ENCODE measurements at regions not wholly inside any gene's neighbourhood (a gene's known extent, or its start where the extent isn't known, plus 50 kb on each side); places are given as distances from the start of the nearest gene placed in this dataset.

DNA sequence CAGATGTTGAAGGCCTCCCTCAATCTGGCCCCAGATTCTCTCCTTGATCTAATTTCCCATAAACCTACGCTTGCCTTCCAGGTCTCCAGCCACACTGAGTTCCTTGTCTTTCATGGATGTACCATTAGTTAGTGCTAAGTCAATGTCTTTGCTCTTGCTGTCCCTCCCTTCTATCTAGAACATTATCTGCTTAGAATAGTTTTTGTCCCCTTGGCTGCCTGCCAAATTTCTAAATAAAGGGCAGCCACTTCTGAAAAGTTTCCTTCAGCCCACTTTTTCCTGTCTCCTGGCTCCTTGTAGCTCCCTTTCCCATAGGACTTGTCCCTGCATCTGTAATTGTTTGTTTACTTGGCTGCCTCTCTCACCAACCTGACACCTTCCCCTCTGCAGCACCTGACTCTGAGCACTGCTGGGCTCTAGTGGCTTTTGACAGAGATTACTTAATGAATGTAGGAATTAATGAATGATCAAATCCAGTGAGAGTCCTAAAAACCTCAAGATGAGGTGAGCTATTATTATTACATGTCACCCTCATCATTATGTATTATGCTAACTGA lies 58.3 kb downstream of the CXCL12 start:
- no peak for DNase-seq

DNA sequence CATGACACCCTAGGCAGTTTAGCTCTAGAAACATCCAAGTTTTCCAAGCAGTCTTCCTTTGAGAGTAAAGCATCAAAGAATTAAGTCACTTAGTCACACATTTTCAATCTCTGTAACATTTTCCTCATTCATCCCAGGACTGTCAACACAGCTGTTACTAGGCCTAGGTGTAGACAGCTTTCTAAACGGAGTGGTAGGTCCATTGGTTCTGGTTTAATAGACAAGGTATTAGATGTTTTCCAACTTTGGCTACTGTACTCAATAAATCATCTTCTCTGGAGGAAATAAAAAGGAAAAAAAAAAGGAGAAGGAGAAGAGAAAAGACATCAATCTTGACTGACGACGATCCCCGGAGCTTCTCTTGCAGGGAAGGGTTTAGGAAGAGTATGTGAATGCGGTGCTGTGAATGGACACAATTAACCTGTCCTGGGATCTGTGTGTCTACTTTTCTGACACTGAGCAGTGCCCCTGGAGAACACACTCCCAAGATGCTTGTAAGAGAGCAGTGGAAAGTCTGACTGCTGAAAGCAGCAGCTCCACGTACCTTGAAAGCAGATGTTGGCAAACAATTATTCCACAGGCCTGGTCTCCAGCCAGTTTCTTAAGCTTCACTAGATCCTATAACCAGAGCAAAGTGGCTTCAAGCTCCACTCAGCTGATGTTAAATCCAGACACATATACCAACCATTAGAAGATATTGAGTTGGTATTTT lies 59.1 kb downstream of the CXCL12 start:
- no peak for DNase-seq

DNA sequence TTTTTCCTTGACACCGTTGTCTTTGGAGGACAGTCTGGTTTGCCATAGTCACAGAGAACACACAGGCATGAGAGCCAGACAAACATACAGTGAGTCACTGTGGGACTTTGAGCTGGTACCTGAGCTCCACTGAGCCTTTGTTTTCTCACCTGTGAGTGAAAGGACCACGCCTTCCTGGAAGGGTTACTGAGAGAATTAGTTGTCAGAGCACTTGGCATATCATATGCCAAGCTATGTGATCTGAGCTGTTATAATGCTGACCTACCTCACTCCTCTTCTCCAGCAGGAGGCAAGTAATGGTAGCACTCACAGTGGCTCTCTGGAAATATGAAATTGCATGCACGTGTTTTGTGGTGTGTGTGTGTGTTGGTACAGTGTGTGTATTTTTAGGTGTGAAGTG lies 59.7 kb downstream of the CXCL12 start:
- DNase-seq = no peak

DNA sequence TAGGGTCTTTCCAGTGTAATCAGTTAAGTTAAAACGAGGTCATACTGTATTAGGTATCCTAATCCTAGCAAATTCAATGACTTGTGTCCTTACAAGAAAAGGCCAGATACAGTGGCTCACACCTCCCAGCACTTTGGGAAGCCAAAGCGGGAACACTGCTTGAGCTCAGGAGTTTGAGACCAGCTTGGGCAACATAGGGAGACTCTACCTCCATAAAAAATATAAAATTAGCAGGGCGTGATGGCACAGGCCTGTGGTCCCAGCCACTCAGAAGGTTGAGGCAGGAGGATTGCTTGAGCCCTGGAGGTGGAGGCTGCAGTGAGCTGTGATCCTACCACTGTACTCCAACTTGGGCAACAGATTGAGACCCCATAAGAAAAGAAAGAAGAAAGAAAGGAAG lies 61.1 kb downstream of the CXCL12 start:
- DNase-seq = no peak

DNA sequence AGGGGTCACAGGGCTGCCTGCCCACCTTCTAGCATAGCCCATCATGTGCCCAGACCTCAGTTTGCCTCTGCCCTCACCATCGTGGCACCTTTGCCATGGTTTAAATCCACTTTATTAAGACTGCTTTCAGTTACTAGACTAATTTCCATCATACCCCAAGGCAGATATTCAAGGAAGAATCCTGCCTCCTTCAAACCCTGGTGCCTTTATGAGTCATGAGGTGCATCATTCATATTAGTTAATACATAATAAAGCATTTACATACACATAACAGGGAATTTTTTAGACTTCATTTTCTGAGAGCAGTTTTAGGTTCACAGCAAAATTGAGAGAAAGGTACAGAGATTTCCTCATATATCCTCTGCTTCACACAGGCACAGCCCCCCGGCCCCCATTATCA lies 62.8 kb downstream of the CXCL12 start:
- DNase-seq = no peak

DNA sequence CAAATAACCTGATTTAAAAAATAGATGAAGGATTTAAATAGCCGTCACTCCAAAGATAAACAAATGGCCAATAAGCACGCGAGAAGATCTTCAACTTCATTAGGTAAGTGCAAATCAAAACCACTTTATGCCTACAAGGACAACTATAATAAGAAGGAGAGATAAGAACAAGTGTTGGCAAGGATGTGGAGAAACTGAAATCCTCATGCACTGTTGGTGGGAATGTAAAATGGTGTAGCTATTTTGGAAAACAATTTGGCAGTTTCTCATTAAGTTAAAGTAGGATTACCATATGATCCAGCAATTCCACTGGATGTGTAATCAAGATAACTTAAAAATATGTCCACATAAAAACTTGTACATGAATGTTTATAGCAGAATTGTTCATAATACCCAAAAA lies 64.1 kb downstream of the CXCL12 start:
- DNase-seq = no peak

DNA sequence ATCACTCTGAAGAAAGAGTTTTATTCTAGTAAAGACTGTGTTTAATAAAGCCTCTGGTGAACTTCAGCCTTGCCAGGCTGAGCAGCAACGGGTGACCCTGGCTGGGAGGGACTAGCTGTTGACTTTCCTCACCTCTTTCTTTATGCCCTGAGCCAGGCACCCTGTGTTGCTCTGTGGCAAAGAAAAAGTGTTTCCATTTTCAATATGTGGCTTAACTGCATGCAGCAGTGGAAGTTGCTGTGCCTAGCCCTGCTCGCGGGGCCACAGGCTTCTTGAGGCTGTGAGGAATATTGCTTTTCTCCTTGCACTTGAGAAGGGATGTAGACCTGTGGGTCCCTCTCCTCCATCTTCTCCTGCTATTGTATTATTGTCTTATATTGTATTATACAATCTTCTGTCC lies 67.0 kb downstream of the CXCL12 start:
- no peak for DNase-seq

DNA sequence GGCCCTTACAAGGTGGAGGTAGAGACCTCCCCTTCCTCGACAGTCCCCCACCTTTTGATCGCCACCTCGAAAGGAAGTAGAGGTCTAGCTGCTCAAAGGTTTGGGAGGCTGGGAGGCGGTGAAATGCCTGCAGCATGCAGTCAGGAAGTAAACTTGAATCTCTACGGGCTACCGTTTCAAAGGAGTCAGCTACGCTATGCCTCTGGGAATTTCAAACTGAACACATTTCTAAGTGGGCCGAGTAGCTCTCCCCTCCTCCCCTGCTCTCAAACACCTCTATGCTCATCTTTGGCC lies 68.0 kb downstream of the CXCL12 start:
- DNase-seq = no peak

DNA sequence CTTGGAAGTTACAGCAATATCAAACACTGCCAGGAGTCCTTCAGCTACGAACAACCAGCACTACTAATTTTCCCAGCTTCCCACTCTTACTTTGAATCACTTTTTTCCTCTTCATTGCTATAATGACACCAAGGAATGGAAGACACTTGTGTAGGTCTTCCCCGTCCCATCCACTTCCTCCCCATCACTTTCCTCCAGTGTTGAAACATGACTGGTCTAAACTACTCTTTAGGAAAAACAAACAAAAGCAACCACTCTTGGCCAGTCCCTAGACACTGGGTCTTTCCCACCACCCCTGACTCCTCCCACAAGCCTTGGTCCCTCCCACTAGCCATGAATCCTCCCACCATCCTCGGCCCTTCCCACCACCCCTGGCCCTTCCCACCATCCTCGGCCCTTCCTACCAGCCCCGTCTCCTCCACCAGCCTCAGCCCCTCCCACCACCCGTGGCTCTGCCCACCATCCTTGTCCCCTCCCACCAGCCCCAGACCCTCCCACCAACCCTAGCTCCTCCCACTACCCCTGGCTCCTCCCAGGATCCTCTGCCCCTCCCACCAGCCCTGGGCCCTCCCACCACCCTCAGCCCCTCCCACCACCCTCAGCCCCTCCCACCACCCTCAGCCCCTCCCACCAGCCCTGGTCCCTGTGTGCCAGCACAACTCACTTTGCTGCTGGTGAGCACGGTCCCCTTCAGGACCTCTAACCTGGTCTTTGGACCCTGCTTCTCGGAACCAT lies 68.5 kb downstream of the CXCL12 start:
- no peak for DNase-seq

DNA sequence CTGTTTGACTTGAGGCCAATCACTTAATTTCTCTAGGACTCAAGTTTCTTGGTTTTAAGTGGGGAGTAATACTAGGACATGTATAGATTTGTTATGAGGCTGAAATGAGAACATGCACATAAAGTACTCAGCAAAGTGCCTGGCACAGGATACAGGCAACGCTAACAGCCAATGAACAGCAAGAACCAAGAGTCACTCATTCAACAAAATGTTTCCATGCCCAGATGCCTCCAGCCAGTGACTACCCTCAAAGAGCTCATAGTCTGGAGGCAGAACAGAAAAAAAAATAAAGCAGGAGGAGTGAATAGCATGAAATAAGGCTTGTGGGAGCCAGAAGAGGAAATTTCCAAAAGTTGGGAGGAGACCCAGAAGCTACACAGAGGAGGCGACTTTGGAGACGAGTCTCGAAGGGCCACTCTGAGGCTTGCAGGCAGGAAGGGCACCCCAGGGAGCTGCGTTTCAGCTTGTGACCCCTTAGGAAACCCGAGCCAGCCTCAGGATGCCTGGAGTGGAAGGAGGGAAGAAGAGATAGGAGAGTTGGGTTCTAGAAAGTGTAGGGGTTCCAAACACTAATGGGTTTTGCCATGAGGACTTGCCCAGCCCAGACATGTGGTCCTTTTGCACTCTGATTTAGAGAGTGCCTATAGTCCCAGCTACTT lies 70.0 kb downstream of the CXCL12 start:
- no peak for DNase-seq

DNA sequence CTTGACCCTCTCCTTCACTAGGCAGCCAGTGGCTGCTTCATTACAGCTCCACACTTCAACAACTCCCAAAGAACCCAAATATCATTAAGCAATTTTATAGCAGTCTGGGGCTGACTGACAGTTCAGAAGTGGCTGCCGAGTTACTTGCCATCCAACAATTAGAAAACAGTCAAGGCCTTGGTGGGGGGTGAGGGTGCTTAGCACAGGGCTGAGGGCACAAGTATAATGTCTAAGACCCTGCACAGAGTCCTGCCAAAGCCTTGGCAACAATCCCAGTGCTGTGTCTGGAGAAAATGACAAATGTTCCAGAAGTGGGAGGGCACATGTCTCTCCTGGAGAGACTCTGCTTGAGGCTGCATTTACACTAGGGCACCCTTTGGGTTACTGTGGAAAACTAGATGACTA lies 71.1 kb downstream of the CXCL12 start:
- DNase-seq = no peak

DNA sequence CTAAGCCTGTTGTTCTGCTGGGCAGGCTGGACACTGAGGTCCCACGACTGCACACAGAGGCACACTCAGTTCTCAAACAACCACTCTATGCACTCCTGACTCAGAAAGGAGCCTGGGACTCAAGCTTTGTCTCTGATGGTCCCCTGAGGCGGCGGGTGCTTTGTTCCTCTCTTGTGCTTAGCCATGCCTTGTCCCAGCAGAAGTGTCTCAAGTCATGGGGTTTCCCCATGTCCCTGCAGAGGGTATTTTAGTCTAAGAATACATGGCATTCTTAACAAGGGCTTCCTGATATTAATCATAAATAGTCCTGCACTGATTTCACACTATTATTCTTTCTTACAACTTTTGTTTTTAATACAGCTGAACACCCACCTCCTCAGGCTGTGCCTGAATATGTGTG lies 72.5 kb downstream of the CXCL12 start:
- DNase-seq = no peak

DNA sequence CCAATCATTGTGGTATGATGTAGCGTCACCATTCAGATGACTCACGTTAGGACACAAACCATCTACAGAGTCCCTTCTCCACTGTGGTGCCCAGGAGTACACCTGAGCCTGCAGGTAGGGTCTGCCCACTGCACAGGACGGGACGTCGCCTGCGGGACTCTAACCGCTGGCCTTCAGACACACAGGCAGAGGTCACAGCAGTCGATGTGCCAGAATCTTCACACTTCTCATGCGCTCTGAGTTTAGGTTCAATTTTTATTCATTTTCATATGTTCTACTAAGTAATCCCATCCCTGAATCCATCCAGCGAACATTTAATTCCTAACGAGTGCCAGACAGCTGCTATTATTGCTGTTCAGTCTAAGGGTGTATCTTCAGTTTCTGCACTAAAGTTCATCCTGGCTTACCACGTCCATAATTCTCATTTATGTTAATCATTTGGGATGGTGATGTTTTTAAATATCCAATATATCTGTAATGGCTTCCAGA lies 73.3 kb downstream of the CXCL12 start:
- DNase-seq = no peak

DNA sequence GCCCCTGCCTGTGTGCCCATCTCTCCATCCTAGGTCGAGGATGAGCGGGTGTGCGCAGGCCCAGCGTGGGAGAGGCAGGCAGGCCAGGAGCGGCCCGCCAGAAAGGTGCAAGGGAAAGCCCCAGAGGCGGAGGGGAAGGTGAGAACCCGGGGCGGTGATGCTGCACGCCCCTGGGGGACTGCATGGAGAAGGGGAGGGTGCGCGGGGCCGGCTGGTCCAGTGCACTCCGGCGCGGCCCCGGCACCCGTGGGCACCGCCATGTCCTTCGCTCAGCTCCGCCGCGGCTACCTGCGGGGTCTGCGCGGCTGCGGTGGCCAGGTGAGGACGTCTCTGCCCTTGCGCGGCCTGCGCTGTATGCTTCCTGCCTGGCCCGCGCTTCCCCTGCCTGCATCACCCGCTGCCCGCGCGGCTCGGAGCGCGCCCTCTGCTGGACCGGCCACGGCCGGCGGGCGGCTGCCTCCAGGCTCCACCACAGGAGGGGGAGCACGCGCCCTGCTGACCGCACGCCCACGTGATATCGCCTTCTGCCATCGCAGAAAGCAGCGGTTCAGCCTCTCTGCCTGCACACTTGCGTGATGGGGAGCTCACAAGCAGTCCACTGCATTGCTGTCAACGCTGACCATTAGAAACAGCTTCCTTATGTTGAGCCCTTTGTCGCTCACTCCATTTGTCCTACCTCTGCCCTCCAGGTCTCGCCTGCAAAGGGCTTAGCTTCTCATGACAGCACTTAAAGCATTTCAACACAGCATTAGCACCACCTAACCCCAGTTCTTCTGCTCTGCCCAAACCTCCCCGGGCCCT lies 73.9 kb downstream of the CXCL12 start:
- DNase-seq = peak in 4 of 6 experiments; percentile 9 to 45 (median 27)

DNA sequence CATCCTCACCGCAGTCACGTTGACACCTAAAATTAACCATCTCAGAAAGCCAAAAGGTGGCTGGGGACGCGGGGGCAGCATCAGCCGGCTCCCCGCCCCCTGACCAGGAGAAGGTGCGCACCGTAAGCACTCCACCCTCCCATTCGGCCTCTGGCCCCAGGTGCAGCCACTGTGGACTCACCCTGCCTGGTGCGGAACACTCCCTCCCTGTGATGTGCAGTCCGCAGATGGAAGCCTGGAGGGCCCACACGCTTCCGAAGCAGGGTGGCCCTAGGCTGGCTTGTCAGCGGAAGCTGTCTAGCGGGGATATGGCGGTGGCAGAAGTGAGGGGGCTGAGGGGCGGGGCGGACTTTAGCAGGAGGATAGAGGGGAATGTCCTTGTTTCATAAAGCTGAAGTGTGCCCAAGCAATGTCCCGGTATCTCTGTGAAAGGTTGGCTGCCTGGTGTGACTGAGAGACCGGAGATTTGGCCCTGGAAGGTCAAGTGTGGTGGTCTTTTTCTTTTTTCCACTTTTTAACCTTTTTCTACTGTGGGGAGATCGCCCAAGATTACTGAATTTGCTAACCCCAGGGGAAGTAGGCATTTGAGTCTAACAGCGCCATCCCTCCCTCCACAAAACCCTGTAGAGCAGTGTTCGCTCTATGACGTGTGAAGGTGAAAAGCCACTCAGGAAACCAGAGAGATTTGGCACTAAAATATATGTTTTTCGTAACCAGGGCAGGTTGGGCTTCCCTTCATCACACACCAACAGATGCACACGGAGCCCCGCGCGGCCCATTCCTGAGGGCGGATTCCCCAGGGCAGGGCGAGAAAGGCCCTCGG lies 74.7 kb downstream of the CXCL12 start:
- no peak for DNase-seq

DNA sequence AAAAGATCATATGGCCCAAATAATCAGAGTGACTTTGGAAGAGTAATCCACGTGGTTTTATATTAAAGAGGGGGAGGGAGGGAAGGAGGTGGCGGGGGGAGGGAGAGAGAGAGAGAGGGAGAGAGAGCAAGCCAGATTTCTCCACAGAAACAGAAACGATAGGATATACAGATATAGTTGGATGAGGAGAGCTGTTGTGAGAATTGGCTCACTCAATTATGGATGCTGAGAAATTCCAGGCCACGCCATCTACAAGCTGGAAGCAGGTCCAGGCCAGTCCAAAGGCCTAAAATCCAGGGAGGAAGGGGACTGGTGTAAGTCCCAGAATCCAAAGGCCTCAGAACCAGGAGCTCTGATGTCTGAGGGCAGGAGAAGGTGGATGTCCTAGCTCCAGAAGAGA lies 75.5 kb downstream of the CXCL12 start:
- DNase-seq = no peak

DNA sequence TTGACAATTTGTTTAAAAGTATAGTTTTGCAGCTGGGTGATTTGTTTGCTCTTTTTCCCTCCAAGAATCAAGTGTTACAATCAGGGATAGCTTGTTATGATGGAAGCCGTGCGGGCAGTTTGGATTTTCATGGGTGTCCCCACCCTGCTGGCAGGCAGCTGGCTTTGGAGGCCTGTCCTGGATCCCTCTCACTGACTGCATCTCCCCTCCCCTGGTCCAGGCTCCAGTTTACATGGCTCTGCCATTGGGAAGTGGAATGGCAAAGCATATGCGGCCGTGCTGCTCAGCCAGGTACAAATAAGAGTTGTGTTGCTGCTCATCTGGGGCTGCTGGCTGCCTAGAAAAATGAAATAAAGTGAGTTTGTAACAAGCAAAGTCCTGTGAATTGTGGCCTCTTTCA lies 76.0 kb downstream of the CXCL12 start:
- DNase-seq = no peak

DNA sequence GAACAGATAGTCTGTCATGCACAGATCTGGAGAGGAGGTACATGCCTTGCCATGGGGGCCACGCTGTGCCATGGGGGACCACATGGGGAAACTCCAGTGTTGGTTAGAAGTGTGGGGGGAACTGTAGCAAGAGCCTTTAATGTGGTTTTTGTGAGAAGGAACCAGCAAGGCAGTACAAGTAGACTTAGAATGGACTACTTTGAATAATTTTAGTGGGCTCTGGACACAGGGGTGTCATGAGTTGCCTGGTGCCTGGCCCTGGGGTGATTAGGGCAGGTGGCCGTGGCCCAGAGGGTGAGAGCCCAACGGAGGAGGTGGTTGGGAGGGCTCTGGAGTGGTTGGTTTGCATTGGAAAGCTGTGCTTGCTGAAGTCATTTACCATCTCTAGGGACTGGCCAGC lies 77.2 kb downstream of the CXCL12 start:
- no peak for DNase-seq

DNA sequence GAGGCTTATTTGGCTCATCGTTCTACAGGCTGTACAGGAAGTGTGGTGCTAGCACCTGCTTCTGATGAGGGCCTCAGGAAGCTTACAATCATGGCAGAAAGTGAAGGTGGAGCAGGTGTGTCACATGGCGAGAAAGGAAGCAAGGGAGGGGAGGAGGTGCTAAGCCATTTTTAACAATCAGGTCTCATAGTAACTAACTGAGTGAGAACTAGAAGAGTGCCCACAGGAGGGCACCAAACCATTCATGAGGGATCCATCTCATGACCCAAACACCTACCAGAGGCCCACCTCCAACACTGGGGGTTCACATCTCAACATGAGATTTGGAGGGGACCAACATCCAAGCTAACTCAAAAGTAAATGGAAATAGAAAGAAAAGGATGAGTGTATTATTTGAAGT lies 78.1 kb downstream of the CXCL12 start:
- no peak for DNase-seq

DNA sequence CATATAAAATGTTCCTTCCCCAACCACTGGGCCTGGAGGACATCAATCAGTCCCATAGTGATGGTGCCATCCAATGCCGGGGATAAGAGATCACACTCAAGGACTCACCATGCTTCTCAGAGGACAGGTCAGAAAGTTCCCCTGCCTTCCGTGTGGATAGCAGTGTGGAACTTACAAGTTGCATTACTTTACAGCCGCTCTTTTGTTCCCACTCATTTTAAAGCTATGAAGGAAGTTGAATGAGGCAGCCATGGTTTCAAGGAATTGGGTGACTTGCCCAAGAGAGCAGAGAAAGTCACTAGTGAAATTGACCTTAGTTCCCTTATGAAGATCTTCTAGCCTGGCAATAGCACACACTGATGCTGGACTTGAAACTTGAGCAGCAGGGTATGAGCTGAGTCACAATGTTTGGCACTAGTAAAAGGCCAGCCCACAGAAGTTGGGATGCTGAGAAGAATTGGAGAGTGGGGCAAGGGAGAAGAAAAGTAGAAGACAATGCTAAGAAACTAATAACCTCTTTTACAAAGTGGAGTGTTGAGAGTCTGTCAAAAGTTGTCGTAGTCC lies 78.7 kb downstream of the CXCL12 start:
- DNase-seq = no peak

DNA sequence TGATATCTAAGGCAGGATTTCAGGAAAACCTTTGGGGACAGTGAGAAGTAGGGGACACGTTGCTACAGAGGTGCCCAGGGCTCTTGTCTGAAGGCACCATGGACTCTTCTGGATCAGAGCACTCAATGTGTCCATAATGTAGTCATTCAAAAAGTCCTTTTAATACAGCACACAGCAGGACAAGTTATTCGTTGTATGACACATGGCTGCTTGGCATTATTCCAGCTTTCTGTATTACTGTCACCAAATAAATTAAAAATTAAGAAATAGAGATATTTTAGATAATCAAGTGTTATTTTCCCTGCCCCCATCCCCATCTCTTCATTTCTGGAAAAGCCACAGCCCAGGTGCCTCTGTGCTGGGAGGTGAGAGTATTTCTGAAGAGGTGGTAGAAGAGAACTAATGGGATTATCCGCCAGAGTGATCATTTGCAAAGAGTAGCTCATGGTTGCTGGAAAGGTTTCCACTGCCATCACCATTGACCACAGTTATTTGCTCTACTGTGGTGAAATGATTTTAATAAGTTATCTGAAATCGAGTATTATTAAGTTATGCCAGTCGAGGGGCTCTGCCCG lies 83.0 kb downstream of the CXCL12 start:
- DNase-seq = no peak
